Suprapubic skin (tissue), 4 donors: ENCODE measurements at regions not wholly inside any gene's neighbourhood (a gene's known extent, or its start where the extent isn't known, plus 50 kb on each side); places are given as distances from the start of the nearest gene placed in this dataset.

ENCODE experiments used
- CTCF ChIP-seq, 2 donors: fragments of 200-600 bp in 1 of 2; fragments of 450-650 bp in 1 of 2; sonication (generic) in 1 of 2; IDR thresholded peaks; one replicate each; pipeline ENCODE4 v1.5.1; 2016 to 2019; ENCODE audit warnings: antibody characterized with exemption in 2 of 2, mild to moderate bottlenecking in 1 of 2, moderate library complexity in 1 of 2
- EP300 ChIP-seq: sonication (generic); formaldehyde crosslinking; IDR thresholded peaks from one replicate; pipeline ENCODE4 v1.6.1; 2017; ENCODE audit warnings: antibody characterized with exemption
- POLR2A ChIP-seq, 2 donors: fragments of 450-650 bp; IDR thresholded peaks; one replicate each; pipeline ENCODE4 v1.6.1; 2017; ENCODE audit warnings: antibody characterized with exemption in 2 of 2, mild to moderate bottlenecking in 2 of 2, moderate library complexity in 2 of 2
- POLR2AphosphoS5 ChIP-seq, 3 donors: sonication (generic); formaldehyde crosslinking; IDR thresholded peaks; one replicate each; pipeline ENCODE4 v1.6.1; 2017; ENCODE audit warnings: antibody characterized with exemption in 3 of 3

GRCh38 chrX:109830704-109831206 lies 97.7 kb upstream of the ACSL4 start:
- TF ChIP-seq POLR2A (IDR thresholded peaks at IDR 0.05) (no peak), CTCF (IDR thresholded peaks at IDR 0.05) (no peak), POLR2AphosphoS5 (IDR thresholded peaks at IDR 0.05) (no peak), EP300 (no peak)
